Ascending aorta (tissue), 2 donors: ENCODE measurements at regions not wholly inside any gene's neighbourhood (a gene's known extent, or its start where the extent isn't known, plus 50 kb on each side); places are given as distances from the start of the nearest gene placed in this dataset.

Source experiments
- DNase-seq, 2 donors: peaks; one replicate each; pipeline ENCODE4 v3.0.0-alpha.2; 2019; ENCODE audit warnings: low spot score in 2 of 2
- H3K27ac ChIP-seq, 2 donors: fragments of 200-600 bp; sonication (generic); one replicate each; pipeline ENCODE4 v1.5.1; 2016 to 2017; ENCODE audit warnings: mild to moderate bottlenecking in 1 of 2
- H3K27me3 ChIP-seq: fragments of 200-600 bp; sonication (generic); one replicate; pipeline ENCODE4 v1.5.1; 2017
- H3K36me3 ChIP-seq, 2 donors: fragments of 200-600 bp; sonication (generic); one replicate each; pipeline ENCODE4 v1.5.1; 2016
- H3K4me1 ChIP-seq, 2 donors: fragments of 200-600 bp; sonication (generic); one replicate each; pipeline ENCODE4 v1.5.1; 2016 to 2017; ENCODE audit warnings: mild to moderate bottlenecking in 1 of 2
- H3K4me3 ChIP-seq, 2 donors: fragments of 200-600 bp; sonication (generic); one replicate each; pipeline ENCODE4 v1.5.1; 2016 to 2017; ENCODE audit warnings: mild to moderate bottlenecking in 1 of 2
- H3K9me3 ChIP-seq, 2 donors: fragments of 200-600 bp; sonication (generic); one replicate each; pipeline ENCODE4 v1.5.1; 2016
- CTCF ChIP-seq, 3 experiments: fragments of 200-600 bp in 2 of 3; fragments of 450-650 bp in 1 of 3; sonication (generic) in 2 of 3; IDR thresholded peaks; one replicate each; pipeline ENCODE4 v1.5.1; 2016 to 2019; ENCODE audit warnings: antibody characterized with exemption in 3 of 3, mild to moderate bottlenecking in 1 of 3, moderate library complexity in 1 of 3
- intact Hi-C: fragments of 100-400 bp; cut with DNase I; formaldehyde crosslinking; loops from one replicate; pipeline ENCODE4 v1.15.1; 2023

DNA sequence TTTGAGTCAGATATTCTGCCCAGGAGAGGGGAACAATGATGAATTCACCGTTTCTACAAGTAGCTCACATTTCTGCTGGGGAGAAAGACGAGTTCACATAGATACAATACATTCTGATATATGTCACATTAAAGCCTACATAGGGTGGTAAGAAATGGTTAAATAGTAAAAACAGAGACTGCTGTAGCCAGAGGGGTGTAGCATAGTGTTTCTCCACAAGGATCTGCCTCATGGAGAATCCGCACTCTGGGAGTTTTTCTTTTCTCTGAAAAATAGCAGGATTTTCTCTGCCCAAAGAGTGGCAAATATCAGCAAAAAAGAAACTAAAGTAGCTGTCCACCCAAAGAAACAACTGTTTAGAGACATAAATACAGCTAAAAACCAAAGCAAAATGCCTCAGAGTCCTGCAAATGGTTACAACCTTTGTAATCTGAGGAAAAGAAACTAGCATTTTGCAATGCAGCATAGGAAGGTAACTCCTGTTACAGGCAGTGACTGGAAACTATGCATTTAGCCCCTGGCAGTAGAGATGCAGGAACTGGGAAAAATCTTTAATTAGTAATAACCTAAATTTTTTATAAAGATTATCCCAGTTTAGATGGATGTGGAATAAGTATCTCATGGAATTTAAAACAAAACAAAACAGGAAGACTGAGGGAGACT, 1126.7 kb upstream of the ADGRL2 start:
- intact Hi-C loops = no loop called here

DNA sequence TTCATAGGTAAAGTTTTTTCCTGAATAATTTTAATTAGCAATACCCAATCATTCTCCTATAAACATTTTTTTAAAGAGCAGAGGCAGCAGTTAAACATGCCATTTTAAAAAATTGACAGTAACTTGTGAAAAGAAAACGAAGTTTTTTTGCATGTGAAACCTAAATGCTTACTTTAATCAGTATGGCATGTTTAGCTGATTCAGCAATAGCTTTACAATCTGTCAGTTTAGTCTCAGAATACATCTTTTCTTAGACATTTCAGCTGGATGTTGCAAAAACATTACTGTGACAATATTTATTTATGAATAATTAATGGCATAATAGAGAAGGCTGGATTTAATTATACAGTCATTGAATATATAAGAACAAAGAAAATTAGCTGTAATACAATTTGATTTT, 1132.4 kb upstream of the ADGRL2 start:
- Histone ChIP-seq H3K27ac (no peak overlapping the region), H3K36me3 (no peaks in the 10 kb centered on the region), H3K27me3 (no peaks in the 10 kb centered on the region), H3K4me3 (no peak overlapping the region), H3K4me1 (no peaks in the 10 kb centered on the region), H3K9me3 (no peaks in the 10 kb centered on the region)
- TF ChIP-seq CTCF (IDR thresholded peaks at IDR 0.05) = no peak
- intact Hi-C loops = no loop called here
- DNase-seq = no peak

More for the DNA sequence above, 1126.7 kb upstream of the ADGRL2 start:
- H3K27ac ChIP-seq = no peak overlapping the region
- H3K36me3 ChIP-seq = no peaks in the 10 kb centered on the region
- DNase-seq = no peak
- no peak for TF ChIP-seq CTCF (IDR thresholded peaks at IDR 0.05)
- no peak overlapping the region for H3K4me3 ChIP-seq
- H3K27me3 ChIP-seq = no peaks in the 10 kb centered on the region
- H3K9me3 ChIP-seq = no peaks in the 10 kb centered on the region
- no peaks in the 10 kb centered on the region for H3K4me1 ChIP-seq

GRCh38 chr1:80666073-80666472, 1134.7 kb upstream of the ADGRL2 start:
- Histone ChIP-seq H3K27ac (no peak overlapping the region), H3K4me3 (no peak overlapping the region), H3K36me3 (no peaks in the 10 kb centered on the region), H3K27me3 (no peaks in the 10 kb centered on the region), H3K9me3 (no peaks in the 10 kb centered on the region), H3K4me1 (no peaks in the 10 kb centered on the region)
- TF ChIP-seq CTCF (IDR thresholded peaks at IDR 0.05) = no peak
- no peak for DNase-seq
- intact Hi-C loops = no loop called here

DNA sequence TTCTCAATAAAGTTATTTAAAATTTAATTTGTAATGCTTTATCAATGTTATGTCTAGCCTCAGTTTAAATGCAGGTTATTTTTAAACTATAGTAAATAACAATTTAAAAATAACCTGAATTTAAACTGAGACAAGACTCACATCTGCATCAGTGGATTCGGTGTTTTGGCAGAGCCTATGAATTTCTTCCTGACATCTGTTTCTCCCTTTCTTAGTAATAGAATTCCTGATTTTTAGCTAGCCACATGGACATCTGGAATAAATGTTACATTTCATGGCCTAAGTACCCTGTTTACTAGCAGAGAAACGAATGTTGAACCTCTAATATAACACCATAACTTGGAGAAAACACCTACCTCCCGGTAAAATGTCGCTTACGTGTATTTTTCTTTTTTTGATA, 1141.6 kb upstream of the ADGRL2 start:
- DNase-seq = no peak
- TF ChIP-seq CTCF (IDR thresholded peaks at IDR 0.05) = no peak
- H3K27ac ChIP-seq = no peak overlapping the region
- no peaks in the 10 kb centered on the region for H3K36me3 ChIP-seq
- H3K4me3 ChIP-seq = no peak overlapping the region
- no peaks in the 10 kb centered on the region for H3K27me3 ChIP-seq
- intact Hi-C loops = no loop called here
- no peaks in the 10 kb centered on the region for H3K4me1 ChIP-seq
- H3K9me3 ChIP-seq = no peaks in the 10 kb centered on the region

DNA sequence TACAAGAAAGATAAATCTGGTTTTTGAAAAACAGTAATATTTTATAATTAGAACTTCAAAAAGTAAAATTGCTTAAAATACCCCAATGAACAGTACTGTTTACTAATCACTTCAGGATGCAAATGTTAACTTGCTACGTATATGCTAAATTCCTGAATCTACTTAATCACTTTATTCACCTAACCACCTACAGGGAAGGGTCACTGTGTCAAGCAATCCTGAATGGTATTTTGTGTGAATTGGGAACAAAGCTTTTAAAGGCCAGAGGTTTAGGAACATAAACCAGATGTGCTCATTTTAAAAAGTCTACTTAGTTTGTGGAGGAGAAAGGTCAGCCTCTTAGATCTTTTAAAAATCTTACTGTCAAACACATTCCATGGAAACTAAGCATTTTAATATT, 1143.0 kb upstream of the ADGRL2 start:
- Histone ChIP-seq H3K27ac (no peak overlapping the region), H3K4me3 (no peak overlapping the region)

More for the DNA sequence above, 1143.0 kb upstream of the ADGRL2 start:
- no peak for TF ChIP-seq CTCF (IDR thresholded peaks at IDR 0.05)
- intact Hi-C loops = no loop called here
- H3K36me3 ChIP-seq = no peaks in the 10 kb centered on the region
- no peaks in the 10 kb centered on the region for H3K9me3 ChIP-seq
- H3K27me3 ChIP-seq = no peaks in the 10 kb centered on the region
- DNase-seq = no peak
- H3K4me1 ChIP-seq = no peaks in the 10 kb centered on the region
